Adrenal gland (tissue), 9 donors: ENCODE measurements at regions not wholly inside any gene's neighbourhood (a gene's known extent, or its start where the extent isn't known, plus 50 kb on each side); places are given as distances from the start of the nearest gene placed in this dataset.

Source experiments
- DNase-seq, 7 donors: peaks; one replicate each; pipeline ENCODE4 v3.0.0-alpha.2; 2019 to 2020
- H3K27ac ChIP-seq, 5 donors: fragments of 200-600 bp; sonication (generic) in 4 of 5; 1 replicate in 3 of 5; 2 replicates in 2 of 5; pipeline versions ENCODE4 v1.5.1 to v1.8.0; 2016 to 2020; ENCODE audit warnings: mild to moderate bottlenecking in 1 of 5
- H3K27me3 ChIP-seq: fragments of 200-600 bp; 2 replicates; pipeline ENCODE4 v1.8.0; 2021
- H3K36me3 ChIP-seq, 2 donors: fragments of 200-600 bp; replicated peaks in 1 of 2; 1 replicate in 1 of 2; 2 replicates in 1 of 2; pipeline versions ENCODE4 v1.5.1 to v1.8.0; 2018 to 2022
- H3K4me1 ChIP-seq, 2 donors: fragments of 200-600 bp; replicated peaks in 1 of 2; 1 replicate in 1 of 2; 2 replicates in 1 of 2; pipeline versions ENCODE4 v1.5.1 to v1.8.0; 2018 to 2021
- H3K4me3 ChIP-seq, 4 donors: fragments of 200-600 bp; sonication (generic) in 3 of 4; one replicate each; pipeline ENCODE4 v1.5.1; 2016 to 2018
- H3K9me3 ChIP-seq, 3 donors: fragments of 200-600 bp; sonication (generic) in 1 of 3; replicated peaks in 1 of 3; 1 replicate in 2 of 3; 2 replicates in 1 of 3; pipeline versions ENCODE4 v1.5.1 to v1.8.0; 2016 to 2021
- CTCF ChIP-seq, 6 experiments: fragments of 450-650 bp in 4 of 6; fragments of 200-600 bp in 2 of 6; sonication (generic) in 1 of 6; IDR thresholded peaks; 1 replicate in 5 of 6; 2 replicates in 1 of 6; pipeline versions ENCODE4 v1.5.1 to v1.8.0; 2016 to 2021; ENCODE audit warnings: antibody characterized with exemption in 6 of 6, mild to moderate bottlenecking in 2 of 6, moderate library complexity in 1 of 6
- POLR2A ChIP-seq, 2 donors: fragments of 450-650 bp; IDR thresholded peaks; one replicate each; pipeline ENCODE4 v1.6.1; 2017; ENCODE audit warnings: antibody characterized with exemption in 2 of 2, mild to moderate bottlenecking in 2 of 2, moderate library complexity in 1 of 2
- WGBS, 4 donors: extraction: QIAGEN DNeasy Blood & Tissue Kit in 2 of 4; methylation state at CpG; one replicate each; pipeline versions ENCODE4 v1.1.5 to v1.1.7; 2013 to 2017; 5-methylcytosine and 5-hydroxymethylcytosine counted together
- intact Hi-C, 2 donors: fragments of 100-400 bp; cut with DNase I; formaldehyde crosslinking; loops; one replicate each; pipeline versions ENCODE4 v1.14.1 to v1.15.0; 2022 to 2023
- donor health status: healthy with polysubstance abuse.
- donor health status: Bipolar disorder and iron deficiency.
- donor health status: DM: yes; HTN: yes; CAD: no.
- donor health status: DM: no; HTN: no; CAD: no.
- donor health status: DM: no; HTN: no; CAD: no.

- no peak for DNase-seq
- Histone ChIP-seq H3K4me1 (no peaks in the 10 kb centered on the region), H3K4me3 (no peak overlapping the region), H3K27ac (no peak overlapping the region), H3K36me3 (no peaks in the 10 kb centered on the region), H3K27me3 (no peaks in the 10 kb centered on the region), H3K9me3 (no peaks in the 10 kb centered on the region)
- intact Hi-C loops: no loop called here
- 37 to 64% (median 47%) methylated on average over 5 of the region's 5 CpGs for WGBS, 4 donors
- TF ChIP-seq POLR2A (IDR thresholded peaks at IDR 0.05): no peak
- no peak for TF ChIP-seq CTCF (IDR thresholded peaks at IDR 0.05)
These were observed 156.2 kb upstream of the PPP1R2C start for GRCh38 chrX:42934020-42934726.

- no peaks in the 10 kb centered on the region for H3K27me3 ChIP-seq
- H3K36me3 ChIP-seq: no peaks in the 10 kb centered on the region
- DNase-seq: no peak
- no peaks in the 10 kb centered on the region for H3K9me3 ChIP-seq
- 63 to 90% (median 83%) methylated on average over 2 of the region's 2 CpGs for WGBS, 4 donors
- H3K4me3 ChIP-seq: no peak overlapping the region
- H3K27ac ChIP-seq: no peak overlapping the region
- H3K4me1 ChIP-seq: no peaks in the 10 kb centered on the region
- intact Hi-C loops: no loop called here
- TF ChIP-seq POLR2A (IDR thresholded peaks at IDR 0.05) (no peak), CTCF (IDR thresholded peaks at IDR 0.05) (no peak)
These were observed 163.7 kb upstream of the PPP1R2C start for GRCh38 chrX:42941671-42942070.

- no peak overlapping the region for H3K27ac ChIP-seq
- 70 to 81% (median 76%) methylated on average over 5 to 6 of the region's 6 CpGs for WGBS, 4 donors
- no peak overlapping the region for H3K4me3 ChIP-seq
- H3K36me3 ChIP-seq: no peaks in the 10 kb centered on the region
- DNase-seq: no peak
- no peaks in the 10 kb centered on the region for H3K27me3 ChIP-seq
- intact Hi-C loops: no loop called here
- H3K9me3 ChIP-seq: no peaks in the 10 kb centered on the region
- H3K4me1 ChIP-seq: no peaks in the 10 kb centered on the region
- TF ChIP-seq CTCF (IDR thresholded peaks at IDR 0.05) (no peak), POLR2A (IDR thresholded peaks at IDR 0.05) (no peak)
These were observed 165.3 kb upstream of the PPP1R2C start for GRCh38 chrX:42943051-42943974.

- H3K27me3 ChIP-seq: no peaks in the 10 kb centered on the region
- TF ChIP-seq CTCF (IDR thresholded peaks at IDR 0.05) (no peak), POLR2A (IDR thresholded peaks at IDR 0.05) (no peak)
- no peak overlapping the region for H3K4me3 ChIP-seq
- no peak overlapping the region for H3K27ac ChIP-seq
- WGBS, 4 donors: 67 to 90% (median 82%) methylated on average over 3 of the region's 3 CpGs
- no peaks in the 10 kb centered on the region for H3K4me1 ChIP-seq
- no peaks in the 10 kb centered on the region for H3K9me3 ChIP-seq
- intact Hi-C loops: no loop called here
- no peaks in the 10 kb centered on the region for H3K36me3 ChIP-seq
- DNase-seq: no peak
These were observed 166.5 kb upstream of the PPP1R2C start for GRCh38 chrX:42944381-42944998.
